Tongue (tissue), 1 donor: ENCODE measurements at regions not wholly inside any gene's neighbourhood (a gene's known extent, or its start where the extent isn't known, plus 50 kb on each side); places are given as distances from the start of the nearest gene placed in this dataset.
A peak's percentile ranks its signal among the peaks of the same experiment; 100 is the strongest.
"Not testable (repeated sequence)": the region's sequence is repeated elsewhere in the genome, so short reads cannot be mapped to it uniquely, and the experiment has no call there.

Experiments used
- DNase-seq: peaks from one replicate; pipeline ENCODE4 v3.0.0-alpha.2; 2015

DNA sequence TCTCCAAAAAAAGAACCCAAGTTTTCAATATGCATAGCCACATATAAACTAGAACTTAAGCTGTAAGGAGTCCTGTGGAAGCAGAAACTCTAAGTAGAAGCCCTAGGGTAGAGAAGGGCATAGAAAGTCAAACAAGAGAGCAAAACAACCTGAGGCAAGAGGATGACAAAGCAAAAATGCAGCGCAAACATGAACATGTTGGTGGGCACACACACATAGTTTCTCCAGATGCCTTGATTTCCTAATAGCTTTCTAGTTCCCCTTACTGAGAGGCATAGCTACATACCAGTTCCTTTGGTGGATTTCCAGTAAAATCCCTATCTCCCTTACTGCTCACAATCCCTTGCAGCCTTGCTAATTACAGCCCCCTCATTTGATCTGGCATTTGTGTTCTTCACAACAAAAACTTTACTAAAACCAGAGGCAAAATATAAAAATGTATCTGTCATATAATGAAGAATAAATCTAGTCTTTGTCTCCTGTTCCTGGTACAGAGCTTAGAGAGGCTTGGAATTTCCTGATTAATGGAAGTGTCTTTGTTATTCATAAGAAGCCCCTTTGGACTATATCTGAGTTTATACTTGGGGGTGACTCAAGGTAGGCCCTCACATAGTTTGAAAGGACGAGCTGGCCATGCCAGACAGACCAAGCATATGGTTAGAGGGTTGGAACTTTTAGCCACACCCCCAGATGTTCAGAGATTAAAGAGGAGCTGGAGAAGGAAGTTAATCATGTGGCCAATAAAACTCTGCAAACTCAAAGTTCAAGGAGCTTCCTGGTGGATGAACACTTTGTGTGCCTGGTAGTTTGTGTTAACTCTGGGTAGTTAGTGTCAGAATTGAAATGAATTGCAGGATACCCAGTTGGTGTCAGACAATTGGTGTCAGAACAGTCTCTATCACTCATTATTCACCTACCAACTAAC, 52.7 kb upstream of the ZCCHC13 start:
- no peak for DNase-seq

- no peak for DNase-seq
Observed at GRCh38 chrX:74250574-74250973, 53.4 kb upstream of the ZCCHC13 start.

- no peak for DNase-seq
Observed at GRCh38 chrX:74249963-74250362, 54.0 kb upstream of the ZCCHC13 start.

DNA sequence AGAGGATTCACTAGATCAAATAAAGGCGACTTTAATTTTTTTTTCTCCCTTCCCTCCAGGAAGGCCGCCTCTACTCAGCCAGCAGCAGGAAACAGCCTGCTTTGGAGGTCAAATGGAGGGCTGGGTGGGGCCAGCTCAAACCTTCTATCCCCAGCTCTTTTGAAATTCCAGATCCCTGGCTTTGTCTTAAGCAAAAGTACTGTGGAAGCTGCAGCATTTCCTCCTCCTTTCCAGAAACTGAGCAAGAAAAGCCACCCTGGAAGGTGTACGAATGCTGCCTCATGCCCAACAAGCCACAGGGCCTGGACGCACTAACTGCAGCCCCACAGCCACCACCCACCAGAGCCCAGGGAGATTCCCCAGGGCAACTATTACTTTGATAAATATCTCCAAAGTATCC, 55.1 kb upstream of the ZCCHC13 start:
- peak; percentile 16 for DNase-seq

DNA sequence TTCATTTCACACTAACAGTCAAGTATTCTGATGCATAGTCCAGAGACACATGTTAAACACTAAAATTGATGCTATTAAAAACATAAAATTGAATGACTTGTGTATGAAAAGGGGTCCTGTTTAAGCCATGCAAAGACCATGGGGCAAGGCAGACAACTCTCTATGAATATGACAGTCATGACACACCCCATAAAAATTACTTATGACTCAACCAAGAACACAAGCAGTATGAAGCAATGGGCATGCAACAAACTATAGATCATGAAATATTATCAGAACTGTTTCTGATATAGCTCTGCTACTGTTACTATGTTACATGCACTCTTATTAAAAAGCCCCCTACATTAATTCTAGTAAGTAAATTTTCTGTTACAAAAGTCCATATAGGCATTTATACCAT, 57.5 kb upstream of the ZCCHC13 start:
- no peak for DNase-seq

GRCh38 chrX:74242484-74243138, 61.4 kb upstream of the ZCCHC13 start:
- DNase-seq: no peak

DNA sequence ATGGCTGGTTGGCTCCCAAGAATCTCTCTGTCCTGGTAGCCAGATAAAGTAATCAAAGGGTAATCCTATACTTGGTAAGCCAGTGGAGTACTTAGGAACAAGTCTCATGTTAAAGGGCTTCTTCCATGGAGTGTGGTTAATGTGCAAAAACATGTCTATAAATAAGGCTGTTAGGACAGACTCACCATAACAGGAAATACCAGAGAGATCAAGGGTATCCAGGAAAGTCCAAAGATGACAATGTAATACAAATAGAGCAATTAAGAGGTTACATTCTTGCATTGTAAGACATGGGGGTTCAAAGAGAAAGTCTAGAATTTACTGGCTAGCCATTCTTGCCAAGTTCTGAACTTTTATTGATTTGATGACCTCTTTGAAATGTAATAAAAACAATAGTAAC, 61.9 kb upstream of the ZCCHC13 start:
- DNase-seq: no peak

GRCh38 chrX:74238771-74239170, 65.2 kb upstream of the ZCCHC13 start:
- no peak for DNase-seq

DNA sequence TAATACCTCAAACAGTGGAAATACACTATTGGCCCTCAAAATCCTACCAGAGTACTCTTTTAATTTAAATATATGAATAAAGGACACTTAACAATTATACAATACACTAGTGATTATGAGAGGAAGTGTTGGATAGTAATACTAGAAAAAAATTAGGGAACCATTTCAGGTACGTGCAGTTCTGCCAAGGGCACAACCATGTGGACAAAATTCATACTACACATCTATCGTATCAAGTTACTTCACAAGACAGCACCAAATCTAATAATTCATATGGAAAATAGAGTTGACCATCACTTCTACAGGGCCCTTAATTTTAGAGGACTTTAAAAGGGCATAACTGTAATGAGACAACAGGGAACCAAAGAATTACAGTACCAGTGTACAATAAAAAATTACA, 69.2 kb upstream of the ZCCHC13 start:
- DNase-seq: no peak

DNA sequence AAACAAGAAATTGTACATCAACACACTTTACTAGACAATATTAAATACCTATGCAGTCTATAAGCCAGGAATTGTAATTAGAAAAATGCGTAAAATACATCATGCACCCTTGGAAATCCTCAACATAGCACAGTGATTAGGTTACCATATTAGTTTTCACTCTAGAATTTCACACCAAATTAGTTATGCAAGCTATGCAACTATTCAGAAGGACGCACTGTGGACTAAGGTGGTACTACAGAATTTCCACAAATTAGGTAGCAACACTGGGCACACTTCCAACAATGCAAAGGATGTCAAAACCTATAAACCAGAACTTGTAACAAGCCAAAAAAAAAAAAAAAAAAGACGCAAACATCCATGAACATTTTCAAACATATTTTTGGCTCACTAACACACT, 71.1 kb upstream of the ZCCHC13 start:
- peak; percentile 45 for DNase-seq

GRCh38 chrX:74231625-74232024, 72.4 kb upstream of the ZCCHC13 start:
- DNase-seq: no peak

DNA sequence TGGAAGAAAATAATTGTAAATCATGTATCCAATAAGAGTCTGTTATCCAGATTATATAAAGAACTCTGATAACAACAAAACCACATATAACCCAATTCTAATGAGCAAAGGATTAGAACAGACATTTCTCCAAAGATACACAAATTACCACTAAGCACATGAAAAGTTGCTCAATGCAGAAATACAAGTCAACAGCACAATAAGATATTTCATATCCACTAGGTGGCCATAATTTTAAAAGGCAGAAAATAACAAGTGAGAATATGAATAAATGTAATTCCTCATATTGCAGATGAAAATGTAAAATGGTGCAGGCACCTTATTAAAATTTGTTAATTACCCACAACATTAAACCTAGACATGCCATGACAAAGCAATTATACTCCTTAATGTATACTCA, 73.9 kb upstream of the ZCCHC13 start:
- DNase-seq: no peak

GRCh38 chrX:74225111-74225510, 78.9 kb upstream of the ZCCHC13 start:
- DNase-seq: no peak

DNA sequence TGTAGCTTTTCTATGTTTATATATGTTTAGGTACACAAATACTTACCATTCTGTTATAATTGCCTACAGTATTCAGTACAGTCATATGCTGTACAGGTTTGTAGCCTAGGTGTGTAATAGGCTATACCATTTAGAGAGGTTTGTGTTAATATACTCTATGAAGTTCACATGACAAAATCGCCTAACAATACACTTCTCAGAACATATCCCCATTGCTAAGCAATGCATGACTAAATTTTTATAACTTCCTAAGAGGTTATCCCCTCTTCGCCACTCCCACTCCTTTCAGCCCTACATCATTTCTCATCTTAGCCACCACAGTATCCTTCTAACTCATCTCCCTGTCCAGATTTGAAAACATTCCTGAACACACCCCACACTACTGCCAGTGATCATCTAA, 83.7 kb upstream of the ZCCHC13 start:
- DNase-seq: no peak

- no peak for DNase-seq
Observed at GRCh38 chrX:74218895-74219294, 85.1 kb upstream of the ZCCHC13 start.

DNA sequence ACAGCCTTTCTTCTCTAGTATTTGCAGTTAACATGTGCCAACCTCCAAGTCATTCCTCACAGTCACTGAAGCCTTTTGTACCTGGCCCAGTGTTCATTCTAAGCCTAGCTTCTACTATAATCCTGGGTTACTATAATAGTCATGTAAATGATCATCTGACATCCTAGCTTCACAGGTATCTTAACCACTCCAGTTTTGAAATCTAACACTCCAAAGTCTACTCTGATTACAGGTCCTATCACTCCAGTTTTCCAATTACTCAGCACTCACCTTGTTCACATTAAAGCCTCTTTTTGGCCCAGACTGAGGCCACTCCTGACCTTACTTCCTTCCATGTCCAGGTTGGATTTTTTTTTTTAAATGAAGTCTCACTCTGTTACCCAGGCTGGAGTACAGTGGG, 87.6 kb upstream of the ZCCHC13 start:
- no peak for DNase-seq

GRCh38 chrX:74211911-74212310, 92.1 kb upstream of the ZCCHC13 start:
- DNase-seq: no peak

DNA sequence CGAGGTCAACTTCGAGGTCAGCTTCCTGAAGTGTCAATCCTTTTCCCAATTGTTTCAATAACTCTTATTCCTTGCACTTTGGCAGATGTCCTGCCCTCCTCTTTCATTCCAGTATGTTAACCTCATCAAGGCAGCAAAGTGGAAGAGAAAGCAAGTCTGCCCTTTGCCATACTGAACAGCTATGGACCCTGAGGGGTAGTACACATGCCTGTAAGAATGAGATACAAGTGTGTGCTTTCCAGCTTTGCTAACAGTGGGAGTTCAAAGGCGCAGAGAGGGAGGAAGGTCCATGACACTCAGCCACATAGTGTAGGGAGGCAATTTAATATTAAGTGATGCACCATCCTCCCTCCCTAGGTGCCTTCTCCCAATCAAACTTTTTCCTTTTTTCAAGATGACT, 96.4 kb upstream of the ZCCHC13 start:
- no peak for DNase-seq

DNA sequence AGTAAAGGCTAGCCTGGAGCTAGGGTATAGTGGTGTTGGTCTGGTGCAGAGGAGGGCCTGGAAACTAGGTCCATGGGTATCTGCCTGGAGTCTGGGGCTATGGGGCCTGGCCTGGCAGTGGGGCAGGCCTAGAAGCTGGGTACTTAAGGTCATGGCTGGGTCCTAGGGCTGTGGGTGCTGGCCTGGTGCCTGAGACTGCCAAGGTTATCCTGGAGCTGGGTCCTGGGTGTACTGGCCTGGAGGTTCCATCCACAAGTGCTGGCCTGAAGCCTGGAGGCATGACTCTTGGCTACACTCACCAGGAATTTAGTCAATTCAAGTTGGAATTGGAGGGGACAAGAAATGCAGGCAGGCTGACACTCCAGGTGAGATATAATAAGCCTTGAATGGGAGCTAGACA, 108.4 kb upstream of the ZCCHC13 start:
- DNase-seq: no peak

- no peak for DNase-seq
Observed at GRCh38 chrX:74195120-74195519, 108.9 kb upstream of the ZCCHC13 start.

DNA sequence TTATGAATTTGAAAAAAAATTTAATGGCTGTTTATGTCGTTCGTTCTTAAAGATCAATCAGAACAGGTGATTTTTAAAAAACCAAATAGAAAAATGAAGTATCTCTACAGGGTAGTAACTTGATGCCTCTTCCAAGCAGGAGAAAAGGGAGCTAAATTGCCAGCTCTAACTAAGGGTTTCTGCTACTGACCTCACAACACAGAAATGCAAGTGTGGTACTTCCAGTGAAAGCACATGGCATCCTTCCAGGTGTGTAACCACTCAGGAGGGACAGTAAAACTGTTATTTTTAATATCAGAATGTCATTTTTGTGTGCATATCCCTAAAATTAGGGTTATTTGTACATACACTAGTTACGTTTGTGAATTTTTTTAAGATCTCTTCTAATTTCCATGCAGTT, 116.8 kb upstream of the ZCCHC13 start:
- no peak for DNase-seq

DNA sequence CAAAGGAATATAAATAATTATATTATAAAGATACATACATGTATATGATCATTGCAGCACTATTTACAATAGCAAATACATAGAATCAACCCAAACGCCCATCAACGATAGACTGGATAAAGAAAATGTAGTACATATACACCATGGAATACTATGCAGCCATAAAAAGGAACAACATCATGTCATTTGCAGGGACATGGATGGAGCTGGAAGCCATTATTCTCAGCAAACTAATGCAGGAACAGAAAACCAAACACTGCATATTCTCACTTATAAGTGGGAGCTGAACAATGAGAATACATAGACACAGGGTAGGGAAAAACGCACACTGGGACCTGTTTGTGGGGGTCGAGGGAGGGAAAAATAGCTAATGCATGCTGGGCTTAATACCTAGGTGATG, 120.9 kb upstream of the ZCCHC13 start:
- not testable (repeated sequence) for DNase-seq

DNA sequence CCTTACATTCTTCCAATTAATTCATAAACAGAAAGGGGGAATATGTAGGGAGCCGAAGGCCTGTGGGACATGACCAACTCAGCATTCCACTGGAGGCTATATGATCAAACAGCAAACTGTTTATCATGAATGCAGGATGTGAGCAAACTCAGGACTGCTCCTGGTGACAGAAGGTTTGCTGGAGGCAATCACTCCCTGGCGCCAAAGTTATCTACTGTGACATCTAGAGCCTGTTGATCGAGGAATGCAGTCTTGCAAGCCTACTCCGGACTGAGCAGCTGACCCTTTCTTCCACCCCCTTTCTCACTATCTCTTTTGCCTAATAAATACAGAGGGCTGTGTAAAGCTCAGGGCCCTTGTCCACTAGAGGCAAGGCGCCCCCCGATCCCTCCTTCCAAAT, 122.0 kb upstream of the ZCCHC13 start:
- DNase-seq: not testable (repeated sequence)

DNA sequence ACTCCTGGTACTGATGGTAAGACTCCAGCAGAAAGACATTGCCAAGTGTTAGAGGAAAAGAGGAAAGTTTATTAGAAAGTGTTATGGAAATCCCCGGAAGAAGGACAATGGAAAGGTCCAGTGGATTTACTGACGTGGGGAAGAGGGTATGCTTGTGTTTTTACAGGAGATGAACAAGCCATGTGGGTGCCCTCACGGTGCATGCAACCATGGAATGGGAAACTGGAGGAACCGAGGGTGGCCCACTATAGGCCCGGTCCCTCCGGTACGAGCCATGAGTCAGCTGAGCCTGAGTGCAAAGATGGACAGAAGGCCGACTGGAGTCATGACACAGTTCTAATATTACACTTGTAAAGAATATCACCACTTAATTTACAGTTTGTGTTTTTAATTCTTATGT, 123.3 kb upstream of the ZCCHC13 start:
- no peak for DNase-seq
